Muscle of back (tissue), 3 donors: ENCODE measurements at regions not wholly inside any gene's neighbourhood (a gene's known extent, or its start where the extent isn't known, plus 50 kb on each side); places are given as distances from the start of the nearest gene placed in this dataset.

Experiments
- DNase-seq, 3 donors: peaks; one replicate each; pipeline versions ENCODE4 v3.0.0 to v3.0.0-alpha.2; 2013

- no peak for DNase-seq
Measured at GRCh38 chr18:77657651-77658298, 408.1 kb downstream of the GALR1 start.

GRCh38 chr18:77658299-77658662, 408.6 kb downstream of the GALR1 start:
- DNase-seq: no peak

GRCh38 chr18:77658751-77659448, 409.3 kb downstream of the GALR1 start:
- peak in 1 of 3 donors; percentile 44 for DNase-seq

- DNase-seq: no peak
Measured at GRCh38 chr18:77666613-77667012, 417.0 kb downstream of the GALR1 start.

GRCh38 chr18:77668219-77668618, 418.6 kb downstream of the GALR1 start:
- no peak for DNase-seq

GRCh38 chr18:77669331-77669730, 419.7 kb downstream of the GALR1 start:
- no peak for DNase-seq

- DNase-seq: peak in 1 of 3 donors; percentile 33
Measured at GRCh38 chr18:77671456-77672167, 422.0 kb downstream of the GALR1 start.

- DNase-seq: no peak
Measured at GRCh38 chr18:77676910-77677309, 427.3 kb downstream of the GALR1 start.

- DNase-seq: no peak
Measured at GRCh38 chr18:77677536-77677935, 427.9 kb downstream of the GALR1 start.

GRCh38 chr18:77679869-77680268, 430.2 kb downstream of the GALR1 start:
- no peak for DNase-seq

- DNase-seq: no peak
Measured at GRCh38 chr18:77700051-77700450, 450.4 kb downstream of the GALR1 start.

- no peak for DNase-seq
Measured at GRCh38 chr18:77701977-77702376, 452.3 kb downstream of the GALR1 start.

GRCh38 chr18:77702686-77703085, 453.0 kb downstream of the GALR1 start:
- DNase-seq: peak; percentile 24 to 62 (median 55)

- no peak for DNase-seq
Measured at GRCh38 chr18:77705301-77705700, 455.7 kb downstream of the GALR1 start.

GRCh38 chr18:77708826-77709506, 459.3 kb downstream of the GALR1 start:
- DNase-seq: peak in 1 of 3 donors; percentile 2

GRCh38 chr18:77711096-77711495, 461.4 kb downstream of the GALR1 start:
- peak in 2 of 3 donors; percentile 3 to 6 for DNase-seq

GRCh38 chr18:77714716-77715115, 465.1 kb downstream of the GALR1 start:
- DNase-seq: no peak

- no peak for DNase-seq
Measured at GRCh38 chr18:77716282-77716681, 466.6 kb downstream of the GALR1 start.

GRCh38 chr18:77733292-77733903, 483.8 kb downstream of the GALR1 start:
- no peak for DNase-seq

GRCh38 chr18:77736842-77737241, 487.2 kb downstream of the GALR1 start:
- DNase-seq: no peak

- DNase-seq: no peak
Measured at GRCh38 chr18:77737405-77737804, 487.8 kb downstream of the GALR1 start.

GRCh38 chr18:77749089-77749488, 499.4 kb downstream of the GALR1 start:
- DNase-seq: peak; percentile 42 to 81 (median 65)
